C4-2B (cell line): ENCODE measurements at regions not wholly inside any gene's neighbourhood (a gene's known extent, or its start where the extent isn't known, plus 50 kb on each side); places are given as distances from the start of the nearest gene placed in this dataset.

Experiments used
- CTCF ChIP-seq: fragments of 450-650 bp; conservative IDR thresholded peaks from 2 replicates; pipeline ENCODE4 v1.5.1; 2017; ENCODE audit warnings: mild to moderate bottlenecking
- ZFX ChIP-seq: fragments of 450-650 bp; IDR thresholded peaks from 2 replicates; pipeline ENCODE4 v1.6.1; 2017

GRCh38 chr3:194253270-194253669 lies 97.9 kb downstream of the CPN2 start:
- no peak for TF ChIP-seq CTCF
- TF ChIP-seq ZFX, result no peak
